ENCODE measurements at regions not wholly inside any gene's neighbourhood (a gene's known extent, or its start where the extent isn't known, plus 50 kb on each side); places are given as distances from the start of the nearest gene placed in this dataset.

- CTCF ChIA-PET: interaction anchor here (0.9 to 1.0 kb wide), 2 partner anchors 24 to 126 kb away, joined by 3 read pairs; no protein-coding TSS in a partner anchor
- TF ChIP-seq MAX (IDR thresholded peaks at IDR 0.05) (no peak), CEBPB (IDR thresholded peaks at IDR 0.05) (no peak), TFCP2L1 (CRISPR knock-in tag; IDR thresholded peaks at IDR 0.05) (no peak), RNF2 (IDR thresholded peaks at IDR 0.05; ENCODE audit: borderline replicate concordance, low read depth) (no peak), ZSCAN20 (CRISPR knock-in tag; IDR thresholded peaks at IDR 0.05) (no peak), FOXS1 (CRISPR knock-in tag; IDR thresholded peaks at IDR 0.05) (no peak), POLR2AphosphoS2 (conservative IDR thresholded peaks at IDR 0.05; ENCODE audit: low read length) (no peak), EHF (CRISPR knock-in tag; IDR thresholded peaks at IDR 0.05) (no peak), EHMT2 (IDR thresholded peaks at IDR 0.05; ENCODE audit: low read depth) (no peak), KDM5A (IDR thresholded peaks at IDR 0.05) (no peak), MYC (IDR thresholded peaks at IDR 0.05; ENCODE audit: borderline replicate concordance, low read length) (no peak)
- Histone ChIP-seq H3K9me3 (no peaks in the 10 kb centered on the region), H3K27ac (no peak overlapping the region), H3K4me1 (0 out of 3 replicates have a peak, but pooled peaks cover 1% of the 10 kb centered on the region), H3K4me3 (no peak overlapping the region), H3K4me2 (no peak overlapping the region)
- DNase-seq (ENCODE audit: low read depth in 1 of 2, low spot score in 1 of 2) (no peak), FAIRE-seq (no peak), ATAC-seq (no peak)
- POLR2A ChIA-PET: no interaction called here
- WGBS (ENCODE audit: missing lambda C conversion rate): 65% methylated on average over 7 of the region's 7 CpGs
Measured at GRCh38 chr2:38441346-38441745, 64.3 kb upstream of the ATL2 start.

- Histone ChIP-seq H3K4me2 (no peak overlapping the region), H3K4me1 (0 out of 3 replicates have a peak, but pooled peaks cover 7% of the 10 kb centered on the region), H3K9me3 (no peaks in the 10 kb centered on the region), H3K4me3 (no peak overlapping the region), H3K27ac (no peak overlapping the region)
- WGBS (ENCODE audit: missing lambda C conversion rate): 47% methylated on average over 5 of the region's 5 CpGs
- no peak; a peak in 1 of 6 replicates for ATAC-seq
- no peak for DNase-seq (ENCODE audit: low read depth in 1 of 2, low spot score in 1 of 2)
- TF ChIP-seq TFCP2L1 (CRISPR knock-in tag; IDR thresholded peaks at IDR 0.05) (no peak), MAX (IDR thresholded peaks at IDR 0.05) (no peak), RARB (CRISPR knock-in tag; IDR thresholded peaks at IDR 0.05) (no peak), ZNF302 (CRISPR knock-in tag; IDR thresholded peaks at IDR 0.05) (no peak)
- ChIA-PET CTCF (interaction anchor here (0.9 to 1.0 kb wide), 2 partner anchors 25 to 125 kb away, joined by 3 read pairs; no protein-coding TSS in a partner anchor), POLR2A (no interaction called here)
- no peak for FAIRE-seq
Measured at GRCh38 chr2:38440655-38441054, 63.6 kb upstream of the ATL2 start.

GRCh38 chr2:38439863-38440262 lies 62.8 kb upstream of the ATL2 start:
- no peak overlapping the region for H3K4me3 ChIP-seq
- no peaks in the 10 kb centered on the region for H3K9me3 ChIP-seq
- ChIA-PET CTCF (interaction anchor here (1.0 to 1.5 kb wide), 2 partner anchors 17 to 63 kb away, joined by 4 read pairs; partner anchors contain the start of gene ATL2), POLR2A (no interaction called here)
- no peak overlapping the region for H3K4me2 ChIP-seq
- H3K4me1 ChIP-seq: 0 out of 3 replicates have a peak, but pooled peaks cover 7% of the 10 kb centered on the region
- 44% methylated on average over 3 of the region's 3 CpGs for WGBS (ENCODE audit: missing lambda C conversion rate)
- TF ChIP-seq EP300 (IDR thresholded peaks at IDR 0.05): no peak
- no peak for TF ChIP-seq MAZ (IDR thresholded peaks at IDR 0.05; ENCODE audit: borderline replicate concordance, low read depth, low read length)
- no peak for TF ChIP-seq EHMT2 (IDR thresholded peaks at IDR 0.05; ENCODE audit: low read depth)
- TF ChIP-seq PHF8 (IDR thresholded peaks at IDR 0.05; ENCODE audit: borderline replicate concordance, low read depth): no peak
- no peak for TF ChIP-seq CBX8 (IDR thresholded peaks at IDR 0.05)
- no peak for TF ChIP-seq POLR2AphosphoS2 (conservative IDR thresholded peaks at IDR 0.05; ENCODE audit: low read length)
- TF ChIP-seq ATOH8 (CRISPR knock-in tag; IDR thresholded peaks at IDR 0.05; ENCODE audit: low read depth): no peak
- no peak for TF ChIP-seq HMGXB4 (CRISPR knock-in tag; IDR thresholded peaks at IDR 0.05; ENCODE audit: borderline replicate concordance)
- no peak for TF ChIP-seq CTCF (IDR thresholded peaks at IDR 0.05)
- TF ChIP-seq POLR2A (IDR thresholded peaks at IDR 0.05; ENCODE audit: low read length): no peak
- TF ChIP-seq ZFP36 (IDR thresholded peaks at IDR 0.05; ENCODE audit: borderline replicate concordance, partially characterized antibody): no peak
- no peak for TF ChIP-seq RNF2 (IDR thresholded peaks at IDR 0.05; ENCODE audit: borderline replicate concordance, low read depth)
- no peak for TF ChIP-seq RCOR1 (IDR thresholded peaks at IDR 0.05; ENCODE audit: low read depth, low read length)
- no peak for TF ChIP-seq JUN (IDR thresholded peaks at IDR 0.05)
- TF ChIP-seq CHD4 (IDR thresholded peaks at IDR 0.05; ENCODE audit: borderline replicate concordance): no peak
- no peak for TF ChIP-seq USF2 (IDR thresholded peaks at IDR 0.05)
- no peak for TF ChIP-seq CBX2 (IDR thresholded peaks at IDR 0.05; ENCODE audit: borderline replicate concordance, low read depth)
- no peak for TF ChIP-seq MYC (IDR thresholded peaks at IDR 0.05; ENCODE audit: borderline replicate concordance, low read length)
- TF ChIP-seq NPAS2 (CRISPR knock-in tag; IDR thresholded peaks at IDR 0.05; ENCODE audit: borderline replicate concordance): no peak
- no peak for TF ChIP-seq RAD21 (conservative IDR thresholded peaks at IDR 0.05 in 1 of 2, IDR thresholded peaks at IDR 0.05 in 1 of 2)
- no peak for FAIRE-seq
- H3K27ac ChIP-seq: no peak overlapping the region
- no peak for ATAC-seq
- no peak for DNase-seq (ENCODE audit: low read depth in 1 of 2, low spot score in 1 of 2)

All from A549 (cell line).